ENCODE measurements at regions not wholly inside any gene's neighbourhood (a gene's known extent, or its start where the extent isn't known, plus 50 kb on each side); places are given as distances from the start of the nearest gene placed in this dataset.

DNA sequence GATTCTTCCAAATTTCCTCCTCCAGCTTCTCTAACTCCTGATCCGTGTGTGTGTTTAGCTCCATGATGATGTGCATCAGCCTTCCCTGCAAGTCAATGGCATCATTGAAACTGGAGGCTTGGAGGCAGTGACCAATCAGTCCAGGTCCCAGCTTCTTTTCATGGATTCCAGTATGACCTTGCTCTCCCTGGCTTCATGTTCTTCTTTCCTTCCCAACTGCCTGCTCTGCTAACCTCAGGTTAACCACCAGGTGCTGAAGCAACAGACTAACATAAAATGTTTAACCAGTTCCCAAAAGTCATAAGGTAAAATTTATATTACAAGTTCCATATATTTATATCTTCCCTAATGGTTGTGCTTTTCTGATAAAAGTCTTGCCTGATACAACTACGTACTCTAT lies 512.8 kb upstream of the EPHA7 start:
- no peaks in the 10 kb centered on the region for H3K9me1 ChIP-seq (ENCODE audit: control insufficient read depth, extremely low read depth, insufficient read depth, low read length)
- no peaks in the 10 kb centered on the region for H3K79me2 ChIP-seq (ENCODE audit: control insufficient read depth, insufficient read depth, low read length)
- no peak overlapping the region for H3K4me2 ChIP-seq (ENCODE audit: control insufficient read depth, extremely low read depth, insufficient read depth, low read depth, low read length)
- dilution Hi-C loops (cut with MboI; ENCODE audit: extremely low pct_ligation_motif_present, low sequenced_read_pairs) = no loop called here
- TF ChIP-seq EZH2 (IDR thresholded peaks at IDR 0.05; ENCODE audit: low read length) = no peak
- TF ChIP-seq, protein P1, sequence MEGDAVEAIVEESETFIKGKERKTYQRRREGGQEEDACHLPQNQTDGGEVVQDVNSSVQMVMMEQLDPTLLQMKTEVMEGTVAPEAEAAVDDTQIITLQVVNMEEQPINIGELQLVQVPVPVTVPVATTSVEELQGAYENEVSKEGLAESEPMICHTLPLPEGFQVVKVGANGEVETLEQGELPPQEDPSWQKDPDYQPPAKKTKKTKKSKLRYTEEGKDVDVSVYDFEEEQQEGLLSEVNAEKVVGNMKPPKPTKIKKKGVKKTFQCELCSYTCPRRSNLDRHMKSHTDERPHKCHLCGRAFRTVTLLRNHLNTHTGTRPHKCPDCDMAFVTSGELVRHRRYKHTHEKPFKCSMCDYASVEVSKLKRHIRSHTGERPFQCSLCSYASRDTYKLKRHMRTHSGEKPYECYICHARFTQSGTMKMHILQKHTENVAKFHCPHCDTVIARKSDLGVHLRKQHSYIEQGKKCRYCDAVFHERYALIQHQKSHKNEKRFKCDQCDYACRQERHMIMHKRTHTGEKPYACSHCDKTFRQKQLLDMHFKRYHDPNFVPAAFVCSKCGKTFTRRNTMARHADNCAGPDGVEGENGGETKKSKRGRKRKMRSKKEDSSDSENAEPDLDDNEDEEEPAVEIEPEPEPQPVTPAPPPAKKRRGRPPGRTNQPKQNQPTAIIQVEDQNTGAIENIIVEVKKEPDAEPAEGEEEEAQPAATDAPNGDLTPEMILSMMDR (optimal IDR thresholded peaks at IDR 0.05 in 1 of 3, IDR thresholded peaks at IDR 0.05 in 1 of 3, conservative IDR thresholded peaks at IDR 0.05 in 1 of 3; ENCODE audit: extremely low read depth in 1 of 3, insufficient read depth in 2 of 3, low read length in 3 of 3) = no peak
- no peaks in the 10 kb centered on the region for H4K20me1 ChIP-seq (ENCODE audit: control insufficient read depth, extremely low read depth, insufficient read depth, low read length)
- FAIRE-seq (no peak), DNase-seq (ENCODE audit: low read depth, low spot score) (no peak)
- no peak overlapping the region for H3K9ac ChIP-seq (ENCODE audit: control insufficient read depth, extremely low read depth, insufficient read depth, low read length)
- no peaks in the 10 kb centered on the region for H3K9me3 ChIP-seq (ENCODE audit: control insufficient read depth, low read depth, low read length)
- H3K27me3 ChIP-seq (ENCODE audit: control insufficient read depth, extremely low read depth, insufficient read depth, low read length) = no peaks in the 10 kb centered on the region
- no peak overlapping the region for H2AFZ ChIP-seq (ENCODE audit: control insufficient read depth, low read length)
- no peak overlapping the region for H3K27ac ChIP-seq (ENCODE audit: control insufficient read depth, insufficient read depth, low read length)
- H3K4me3 ChIP-seq (ENCODE audit: control insufficient read depth in 2 of 3, extremely low read depth in 1 of 3, insufficient read depth in 2 of 3, low read depth in 1 of 3, low read length in 3 of 3) = no peak overlapping the region
- H3K4me1 ChIP-seq (ENCODE audit: control insufficient read depth, extremely low read depth, insufficient read depth, low read length) = no peaks in the 10 kb centered on the region
- H3K36me3 ChIP-seq (ENCODE audit: control insufficient read depth in 2 of 2, extremely low read depth in 1 of 2, insufficient read depth in 2 of 2, low read length in 2 of 2) = no peaks in the 10 kb centered on the region

GRCh38 chr6:93927731-93928130 lies 508.4 kb upstream of the EPHA7 start:
- TF ChIP-seq EZH2 (IDR thresholded peaks at IDR 0.05; ENCODE audit: low read length) = no peak
- TF ChIP-seq, protein P1 (optimal IDR thresholded peaks at IDR 0.05 in 1 of 3, IDR thresholded peaks at IDR 0.05 in 1 of 3, conservative IDR thresholded peaks at IDR 0.05 in 1 of 3; ENCODE audit: extremely low read depth in 1 of 3, insufficient read depth in 2 of 3, low read length in 3 of 3) = no peak
- H3K9me3 ChIP-seq (ENCODE audit: control insufficient read depth, low read depth, low read length) = no peaks in the 10 kb centered on the region
- no peaks in the 10 kb centered on the region for H3K36me3 ChIP-seq (ENCODE audit: control insufficient read depth in 2 of 2, extremely low read depth in 1 of 2, insufficient read depth in 2 of 2, low read length in 2 of 2)
- FAIRE-seq (no peak), DNase-seq (ENCODE audit: low read depth, low spot score) (no peak)
- no peak overlapping the region for H2AFZ ChIP-seq (ENCODE audit: control insufficient read depth, low read length)
- no peak overlapping the region for H3K9ac ChIP-seq (ENCODE audit: control insufficient read depth, extremely low read depth, insufficient read depth, low read length)
- dilution Hi-C loops (cut with MboI; ENCODE audit: extremely low pct_ligation_motif_present, low sequenced_read_pairs) = no loop called here
- no peaks in the 10 kb centered on the region for H3K4me1 ChIP-seq (ENCODE audit: control insufficient read depth, extremely low read depth, insufficient read depth, low read length)
- H3K27me3 ChIP-seq (ENCODE audit: control insufficient read depth, extremely low read depth, insufficient read depth, low read length) = no peaks in the 10 kb centered on the region
- no peaks in the 10 kb centered on the region for H4K20me1 ChIP-seq (ENCODE audit: control insufficient read depth, extremely low read depth, insufficient read depth, low read length)
- H3K4me2 ChIP-seq (ENCODE audit: control insufficient read depth, extremely low read depth, insufficient read depth, low read depth, low read length) = no peak overlapping the region
- H3K27ac ChIP-seq (ENCODE audit: control insufficient read depth, insufficient read depth, low read length) = no peak overlapping the region
- H3K79me2 ChIP-seq (ENCODE audit: control insufficient read depth, insufficient read depth, low read length) = no peaks in the 10 kb centered on the region
- no peaks in the 10 kb centered on the region for H3K9me1 ChIP-seq (ENCODE audit: control insufficient read depth, extremely low read depth, insufficient read depth, low read length)
- no peak overlapping the region for H3K4me3 ChIP-seq (ENCODE audit: control insufficient read depth in 2 of 3, extremely low read depth in 1 of 3, insufficient read depth in 2 of 3, low read depth in 1 of 3, low read length in 3 of 3)
